ENCODE measurements at regions not wholly inside any gene's neighbourhood (a gene's known extent, or its start where the extent isn't known, plus 50 kb on each side); places are given as distances from the start of the nearest gene placed in this dataset.
"Not testable (repeated sequence)": the region's sequence is repeated elsewhere in the genome, so short reads cannot be mapped to it uniquely, and the experiment has no call there.

DNA sequence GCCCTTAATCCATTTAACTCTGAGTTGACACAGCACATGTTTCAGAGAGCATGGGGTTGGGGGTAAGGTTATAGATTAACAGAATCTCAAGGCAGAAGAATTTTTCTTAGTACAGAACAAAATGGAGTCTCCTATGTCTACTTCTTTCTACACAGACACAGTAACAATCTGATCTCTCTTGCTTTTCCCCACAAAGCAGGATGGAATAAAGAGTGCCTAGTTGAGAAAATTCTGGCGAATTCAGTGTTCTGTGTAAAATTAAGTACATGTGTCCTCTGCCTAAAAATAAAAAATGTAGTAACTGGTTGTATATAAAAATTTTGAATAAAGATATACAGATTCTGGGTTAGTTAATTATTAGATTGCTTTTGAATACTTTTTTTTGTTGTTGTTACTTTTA, 290.0 kb downstream of the ALDH8A1 start:
- TF ChIP-seq POLR2A, CTCF, POLR2AphosphoS5 (IDR thresholded peaks at IDR 0.05): not testable (repeated sequence)

Data from transverse colon (tissue), 4 donors.